Liver (tissue), 8 donors: ENCODE measurements at regions not wholly inside any gene's neighbourhood (a gene's known extent, or its start where the extent isn't known, plus 50 kb on each side); places are given as distances from the start of the nearest gene placed in this dataset.

Experiments used
- DNase-seq: peaks from one replicate; pipeline ENCODE4 v3.0.0-alpha.2; 2017; ENCODE audit warnings: low spot score
- H3K27ac ChIP-seq, 2 donors: one replicate each; pipeline ENCODE4 v1.7.0; 2013; ENCODE audit warnings: inconsistent platforms in 2 of 2, low read length in 2 of 2, control low read depth in 1 of 2, low read depth in 1 of 2, mild to moderate bottlenecking in 1 of 2
- H3K27me3 ChIP-seq, 4 donors: one replicate each; pipeline versions ENCODE4 v1.6.1 to v1.7.0; 2013; ENCODE audit warnings: low read length in 3 of 4, inconsistent platforms in 1 of 4, mild to moderate bottlenecking in 1 of 4, moderate library complexity in 1 of 4; ENCODE audit not compliant: control insufficient read depth in 4 of 4, insufficient read depth in 4 of 4
- H3K36me3 ChIP-seq, 4 donors: one replicate each; pipeline versions ENCODE4 v1.6.1 to v1.7.0; 2013; ENCODE audit warnings: low read length in 3 of 4, mild to moderate bottlenecking in 3 of 4, low read depth in 1 of 4, moderate library complexity in 1 of 4; ENCODE audit not compliant: control insufficient read depth in 4 of 4, insufficient read depth in 3 of 4
- H3K4me1 ChIP-seq, 4 donors: one replicate each; pipeline versions ENCODE4 v1.6.1 to v1.7.0; 2013; ENCODE audit warnings: low read length in 3 of 4, mild to moderate bottlenecking in 3 of 4, moderate library complexity in 1 of 4; ENCODE audit not compliant: control insufficient read depth in 4 of 4, insufficient read depth in 4 of 4
- H3K4me3 ChIP-seq, 3 donors: one replicate each; pipeline versions ENCODE4 v1.6.1 to v1.7.0; 2013; ENCODE audit warnings: low read length in 3 of 3, control low read depth in 1 of 3, low read depth in 1 of 3, mild to moderate bottlenecking in 1 of 3
- H3K9ac ChIP-seq, 2 donors: one replicate each; pipeline ENCODE4 v1.7.0; 2013; ENCODE audit warnings: low read length in 2 of 2, mild to moderate bottlenecking in 2 of 2, moderate library complexity in 2 of 2, control low read depth in 1 of 2, low read depth in 1 of 2
- H3K9me3 ChIP-seq, 4 donors: one replicate each; pipeline versions ENCODE4 v1.6.1 to v1.7.0; 2013; ENCODE audit warnings: low read length in 3 of 4; ENCODE audit not compliant: control insufficient read depth in 4 of 4
- CTCF ChIP-seq: fragments of 150-350 bp; IDR thresholded peaks from 2 replicates; pipeline ENCODE4 v1.5.1; 2017; ENCODE audit warnings: improper control_type of control experiment, low read depth, low read length; ENCODE audit not compliant: missing input control
- EGR1 ChIP-seq, 2 donors: IDR thresholded peaks; 2 replicates each; pipeline ENCODE4 v1.6.1; 2016 to 2018; ENCODE audit warnings: antibody characterized with exemption in 2 of 2, low read depth in 2 of 2
- FOXA1 ChIP-seq: IDR thresholded peaks from 2 replicates; pipeline ENCODE4 v1.6.1; 2016; ENCODE audit warnings: antibody characterized with exemption
- FOXA2 ChIP-seq: IDR thresholded peaks from 2 replicates; pipeline ENCODE4 v1.6.1; 2016; ENCODE audit warnings: antibody characterized with exemption
- HNF4A ChIP-seq, 2 donors: conservative IDR thresholded peaks; 2 replicates each; pipeline ENCODE4 v1.6.1; 2016; ENCODE audit warnings: antibody characterized with exemption in 2 of 2, mild to moderate bottlenecking in 2 of 2
- HNF4G ChIP-seq: IDR thresholded peaks from 2 replicates; pipeline ENCODE4 v1.6.1; 2016; ENCODE audit warnings: antibody characterized with exemption
- JUND ChIP-seq, 2 donors: IDR thresholded peaks; 2 replicates each; pipeline ENCODE4 v1.6.1; 2016; ENCODE audit warnings: antibody characterized with exemption in 2 of 2
- MAX ChIP-seq: IDR thresholded peaks from 2 replicates; pipeline ENCODE4 v1.6.1; 2016; ENCODE audit warnings: antibody characterized with exemption
- NR2F2 ChIP-seq: IDR thresholded peaks from 2 replicates; pipeline ENCODE4 v1.6.1; 2016; ENCODE audit warnings: antibody characterized with exemption
- RAD21 ChIP-seq, 2 donors: IDR thresholded peaks; 2 replicates each; pipeline ENCODE4 v1.6.1; 2016; ENCODE audit warnings: antibody characterized with exemption in 2 of 2, mild to moderate bottlenecking in 2 of 2
- REST ChIP-seq: IDR thresholded peaks from 2 replicates; pipeline ENCODE4 v1.6.1; 2016; ENCODE audit warnings: antibody characterized with exemption, mild to moderate bottlenecking
- RXRA ChIP-seq, 2 donors: IDR thresholded peaks; 2 replicates each; pipeline ENCODE4 v1.6.1; 2017 to 2018; ENCODE audit warnings: antibody characterized with exemption in 2 of 2, mild to moderate bottlenecking in 1 of 2
- SP1 ChIP-seq: IDR thresholded peaks from 2 replicates; pipeline ENCODE4 v1.6.1; 2018; ENCODE audit warnings: antibody characterized with exemption, mild to moderate bottlenecking
- TAF1 ChIP-seq: conservative IDR thresholded peaks from 2 replicates; pipeline ENCODE4 v1.6.1; 2016; ENCODE audit warnings: antibody characterized with exemption, mild to moderate bottlenecking
- YY1 ChIP-seq: IDR thresholded peaks from 2 replicates; pipeline ENCODE4 v1.6.1; 2016; ENCODE audit warnings: antibody characterized with exemption, mild to moderate bottlenecking
- ZBTB33 ChIP-seq: IDR thresholded peaks from 2 replicates; pipeline ENCODE4 v1.6.1; 2016; ENCODE audit warnings: antibody characterized with exemption
- WGBS: extraction: QIAGEN DNeasy Blood & Tissue Kit; methylation state at CpG from one replicate; pipeline ENCODE4 v1.1.7; 2013; 5-methylcytosine and 5-hydroxymethylcytosine counted together
- donor health status: healthy.
- donor health status: healthy.
- donor health status: healthy.
- donor health status: healthy.
- donor health status: healthy.

GRCh38 chr13:42413484-42413815 is 141.5 kb downstream of the AKAP11 start:
- Histone ChIP-seq H3K36me3 (no peaks in the 10 kb centered on the region), H3K9ac (no peak overlapping the region), H3K27me3 (no peaks in the 10 kb centered on the region), H3K4me3 (no peak overlapping the region), H3K27ac (no peak overlapping the region), H3K4me1 (peaks cover 0 to 6% (median 2%) of the 10 kb centered on the region in 4 donors), H3K9me3 (no peaks in the 10 kb centered on the region)
- DNase-seq = no peak
- 89% methylated on average over 3 of the region's 3 CpGs for WGBS
- no peak for TF ChIP-seq TAF1
- no peak for TF ChIP-seq MAX
- TF ChIP-seq REST = no peak
- no peak for TF ChIP-seq CTCF
- TF ChIP-seq EGR1 (IDR thresholded peaks at IDR 0.05; ENCODE audit: low read depth in 2 of 2) = no peak
- no peak for TF ChIP-seq RAD21 (IDR thresholded peaks at IDR 0.05)
- no peak for TF ChIP-seq RXRA (IDR thresholded peaks at IDR 0.05)
- TF ChIP-seq HNF4G = no peak
- TF ChIP-seq NR2F2 = no peak
- no peak for TF ChIP-seq FOXA1
- TF ChIP-seq JUND (IDR thresholded peaks at IDR 0.05) = no peak

GRCh38 chr13:42417626-42418025 is 145.7 kb downstream of the AKAP11 start:
- no peak for DNase-seq
- TF ChIP-seq HNF4A (conservative IDR thresholded peaks at IDR 0.05) = no peak
- no peaks in the 10 kb centered on the region for H3K27me3 ChIP-seq
- H3K27ac ChIP-seq = no peak overlapping the region
- H3K9me3 ChIP-seq = no peaks in the 10 kb centered on the region
- peaks cover 0 to 6% (median 2%) of the 10 kb centered on the region in 4 donors for H3K4me1 ChIP-seq
- H3K9ac ChIP-seq = no peak overlapping the region
- no peaks in the 10 kb centered on the region for H3K36me3 ChIP-seq
- H3K4me3 ChIP-seq = no peak overlapping the region
- WGBS = 84% methylated on average over 3 of the region's 3 CpGs

GRCh38 chr13:42418184-42418583 is 146.2 kb downstream of the AKAP11 start:
- WGBS = 79% methylated on average over 2 of the region's 2 CpGs
- Histone ChIP-seq H3K36me3 (no peaks in the 10 kb centered on the region), H3K9me3 (no peaks in the 10 kb centered on the region), H3K4me1 (peaks cover 0 to 6% (median 2%) of the 10 kb centered on the region in 4 donors), H3K4me3 (no peak overlapping the region), H3K9ac (no peak overlapping the region), H3K27me3 (no peaks in the 10 kb centered on the region), H3K27ac (no peak overlapping the region)
- no peak for DNase-seq
- TF ChIP-seq NR2F2 = no peak
- no peak for TF ChIP-seq ZBTB33
- no peak for TF ChIP-seq YY1
- TF ChIP-seq EGR1 (IDR thresholded peaks at IDR 0.05; ENCODE audit: low read depth in 2 of 2) = no peak
- TF ChIP-seq FOXA2 = no peak
- no peak for TF ChIP-seq HNF4A (conservative IDR thresholded peaks at IDR 0.05)
- no peak for TF ChIP-seq RXRA (IDR thresholded peaks at IDR 0.05)
- TF ChIP-seq HNF4G = no peak
- TF ChIP-seq REST = no peak
- TF ChIP-seq JUND (IDR thresholded peaks at IDR 0.05) = no peak
- TF ChIP-seq MAX = no peak
- TF ChIP-seq SP1 = no peak
- TF ChIP-seq FOXA1 = no peak
- no peak for TF ChIP-seq TAF1
- TF ChIP-seq RAD21 (IDR thresholded peaks at IDR 0.05) = no peak
